ENCODE measurements at regions not wholly inside any gene's neighbourhood (a gene's known extent, or its start where the extent isn't known, plus 50 kb on each side); places are given as distances from the start of the nearest gene placed in this dataset.

GRCh38 chr1:79531790-79532189, 525.3 kb upstream of the ADGRL4 start:
- no peak for TF ChIP-seq POLR2A (IDR thresholded peaks at IDR 0.05; ENCODE audit: control extremely low read depth in 1 of 2, low read depth in 2 of 2, low read length in 2 of 2)
- no peak for TF ChIP-seq GABPA (IDR thresholded peaks at IDR 0.05; ENCODE audit: borderline replicate concordance, insufficient read depth, low read length)

Measured in H1 (cell line).